ENCODE measurements at regions not wholly inside any gene's neighbourhood (a gene's known extent, or its start where the extent isn't known, plus 50 kb on each side); places are given as distances from the start of the nearest gene placed in this dataset.

DNA sequence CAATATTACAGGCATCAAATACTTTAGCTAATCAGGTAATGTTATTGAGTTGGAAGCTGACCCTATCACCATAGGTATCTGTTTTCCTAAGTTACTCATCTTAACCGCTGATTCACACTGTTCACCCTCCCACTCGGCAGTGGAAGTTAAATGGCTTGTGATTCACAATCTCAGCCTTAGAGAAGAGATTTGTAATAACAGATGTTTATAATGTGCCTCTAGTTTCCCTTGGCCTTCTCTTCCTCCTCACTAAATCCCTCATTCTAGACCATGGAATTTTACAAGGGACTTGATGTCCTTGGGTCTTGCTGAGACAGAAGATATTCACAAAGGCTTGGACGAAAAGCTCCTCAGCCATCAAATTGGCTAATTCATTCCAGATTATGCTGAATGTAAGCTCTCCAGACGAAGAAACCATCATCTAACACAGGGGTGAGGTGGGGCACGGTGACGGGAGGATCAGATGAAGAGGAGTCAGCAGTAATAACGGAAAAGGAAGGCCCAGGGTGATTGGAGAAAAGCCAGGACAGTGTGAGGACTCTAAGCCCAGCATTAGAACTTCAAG, 931.7 kb downstream of the MCTP2 start:
- no peaks in the 10 kb centered on the region for H3K79me2 ChIP-seq (ENCODE audit: control insufficient read depth, insufficient read depth, low read length)
- no peaks in the 10 kb centered on the region for H3K27me3 ChIP-seq (ENCODE audit: control insufficient read depth, insufficient read depth, low read length)
- no peak overlapping the region for H3K4me3 ChIP-seq (replicated peaks in 1 of 4; ENCODE audit: control extremely low read depth in 1 of 4, insufficient read depth in 1 of 4, low read depth in 3 of 4, low read length in 4 of 4)
- no peaks in the 10 kb centered on the region for H3K9me3 ChIP-seq (ENCODE audit: control insufficient read depth, insufficient read depth, low read depth, low read length)
- H3K4me2 ChIP-seq (ENCODE audit: extremely low read depth, insufficient read depth, low read length), result no peak overlapping the region
- peak overlapping the region; percentile 15 for H2AFZ ChIP-seq (ENCODE audit: low read length)
- DNase-seq (ENCODE audit: low read depth in 2 of 2), result peak; percentile 57 to 92
- TF ChIP-seq EZH2 (IDR thresholded peaks at IDR 0.05; ENCODE audit: low read length, missing control alignments), result no peak
- TF ChIP-seq, protein P1, sequence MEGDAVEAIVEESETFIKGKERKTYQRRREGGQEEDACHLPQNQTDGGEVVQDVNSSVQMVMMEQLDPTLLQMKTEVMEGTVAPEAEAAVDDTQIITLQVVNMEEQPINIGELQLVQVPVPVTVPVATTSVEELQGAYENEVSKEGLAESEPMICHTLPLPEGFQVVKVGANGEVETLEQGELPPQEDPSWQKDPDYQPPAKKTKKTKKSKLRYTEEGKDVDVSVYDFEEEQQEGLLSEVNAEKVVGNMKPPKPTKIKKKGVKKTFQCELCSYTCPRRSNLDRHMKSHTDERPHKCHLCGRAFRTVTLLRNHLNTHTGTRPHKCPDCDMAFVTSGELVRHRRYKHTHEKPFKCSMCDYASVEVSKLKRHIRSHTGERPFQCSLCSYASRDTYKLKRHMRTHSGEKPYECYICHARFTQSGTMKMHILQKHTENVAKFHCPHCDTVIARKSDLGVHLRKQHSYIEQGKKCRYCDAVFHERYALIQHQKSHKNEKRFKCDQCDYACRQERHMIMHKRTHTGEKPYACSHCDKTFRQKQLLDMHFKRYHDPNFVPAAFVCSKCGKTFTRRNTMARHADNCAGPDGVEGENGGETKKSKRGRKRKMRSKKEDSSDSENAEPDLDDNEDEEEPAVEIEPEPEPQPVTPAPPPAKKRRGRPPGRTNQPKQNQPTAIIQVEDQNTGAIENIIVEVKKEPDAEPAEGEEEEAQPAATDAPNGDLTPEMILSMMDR (conservative IDR thresholded peaks at IDR 0.05 in 1 of 2, IDR thresholded peaks at IDR 0.05 in 1 of 2; ENCODE audit: low read depth in 1 of 2, low read length in 2 of 2), result no peak
- no peaks in the 10 kb centered on the region for H4K20me1 ChIP-seq (ENCODE audit: control insufficient read depth, extremely low read depth, insufficient read depth, low read length)
- no peak overlapping the region for H3K27ac ChIP-seq (ENCODE audit: insufficient read depth, low read length)
- no peaks in the 10 kb centered on the region for H3K4me1 ChIP-seq (ENCODE audit: control insufficient read depth, extremely low read depth, insufficient read depth, low read length)
- H3K36me3 ChIP-seq (ENCODE audit: control insufficient read depth, insufficient read depth, low read length), result no peaks in the 10 kb centered on the region
- no peak overlapping the region for H3K9ac ChIP-seq (ENCODE audit: insufficient read depth, low read length)

DNA sequence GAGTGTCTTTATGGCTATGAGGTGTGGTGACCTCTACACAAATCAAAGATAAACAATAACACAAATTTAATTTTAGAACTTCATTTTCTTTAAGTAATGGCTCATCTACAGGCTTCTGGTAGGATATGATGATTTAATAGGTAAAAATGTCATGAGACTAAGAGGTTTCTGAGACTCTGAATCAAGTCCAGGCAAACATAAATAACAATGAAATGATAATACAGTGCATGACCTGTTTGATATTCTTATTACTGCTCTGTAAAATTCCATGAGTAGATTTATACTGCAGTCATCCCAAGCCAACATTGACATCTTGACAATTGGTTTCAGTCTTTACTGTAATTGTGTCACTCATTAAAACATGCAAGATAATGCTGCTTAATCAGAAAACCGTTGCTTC, 936.8 kb downstream of the MCTP2 start:
- no peak for DNase-seq (ENCODE audit: low read depth in 2 of 2)

GRCh38 chr15:95168951-95169431, 937.6 kb downstream of the MCTP2 start:
- Histone ChIP-seq H3K4me3 (replicated peaks in 1 of 4; ENCODE audit: control extremely low read depth in 1 of 4, insufficient read depth in 1 of 4, low read depth in 3 of 4, low read length in 4 of 4) (no peak overlapping the region), H3K27me3 (ENCODE audit: control insufficient read depth, insufficient read depth, low read length) (no peaks in the 10 kb centered on the region), H4K20me1 (ENCODE audit: control insufficient read depth, extremely low read depth, insufficient read depth, low read length) (no peaks in the 10 kb centered on the region), H3K27ac (ENCODE audit: insufficient read depth, low read length) (no peak overlapping the region), H3K36me3 (ENCODE audit: control insufficient read depth, insufficient read depth, low read length) (no peaks in the 10 kb centered on the region), H3K79me2 (ENCODE audit: control insufficient read depth, insufficient read depth, low read length) (no peaks in the 10 kb centered on the region), H3K9me3 (ENCODE audit: control insufficient read depth, insufficient read depth, low read depth, low read length) (no peaks in the 10 kb centered on the region), H3K9ac (ENCODE audit: insufficient read depth, low read length) (no peak overlapping the region), H3K4me1 (ENCODE audit: control insufficient read depth, extremely low read depth, insufficient read depth, low read length) (no peaks in the 10 kb centered on the region), H3K4me2 (ENCODE audit: extremely low read depth, insufficient read depth, low read length) (no peak overlapping the region), H2AFZ (ENCODE audit: low read length) (no peak overlapping the region)
- TF ChIP-seq EZH2 (IDR thresholded peaks at IDR 0.05; ENCODE audit: low read length, missing control alignments), result no peak
- TF ChIP-seq, protein P1 (conservative IDR thresholded peaks at IDR 0.05 in 1 of 2, IDR thresholded peaks at IDR 0.05 in 1 of 2; ENCODE audit: low read depth in 1 of 2, low read length in 2 of 2), result no peak
- DNase-seq (ENCODE audit: low read depth in 2 of 2), result no peak

More for the DNA sequence above, 936.8 kb downstream of the MCTP2 start:
- Histone ChIP-seq H3K36me3 (ENCODE audit: control insufficient read depth, insufficient read depth, low read length) (no peaks in the 10 kb centered on the region), H3K4me2 (ENCODE audit: extremely low read depth, insufficient read depth, low read length) (no peak overlapping the region), H3K9ac (ENCODE audit: insufficient read depth, low read length) (no peak overlapping the region), H3K4me1 (ENCODE audit: control insufficient read depth, extremely low read depth, insufficient read depth, low read length) (no peaks in the 10 kb centered on the region), H3K4me3 (replicated peaks in 1 of 4; ENCODE audit: control extremely low read depth in 1 of 4, insufficient read depth in 1 of 4, low read depth in 3 of 4, low read length in 4 of 4) (no peak overlapping the region), H3K27ac (ENCODE audit: insufficient read depth, low read length) (no peak overlapping the region), H2AFZ (ENCODE audit: low read length) (no peak overlapping the region), H4K20me1 (ENCODE audit: control insufficient read depth, extremely low read depth, insufficient read depth, low read length) (no peaks in the 10 kb centered on the region), H3K79me2 (ENCODE audit: control insufficient read depth, insufficient read depth, low read length) (no peaks in the 10 kb centered on the region), H3K9me3 (ENCODE audit: control insufficient read depth, insufficient read depth, low read depth, low read length) (no peaks in the 10 kb centered on the region), H3K27me3 (ENCODE audit: control insufficient read depth, insufficient read depth, low read length) (no peaks in the 10 kb centered on the region)
- TF ChIP-seq, protein P1 (conservative IDR thresholded peaks at IDR 0.05 in 1 of 2, IDR thresholded peaks at IDR 0.05 in 1 of 2; ENCODE audit: low read depth in 1 of 2, low read length in 2 of 2), result no peak
- TF ChIP-seq EZH2 (IDR thresholded peaks at IDR 0.05; ENCODE audit: low read length, missing control alignments), result no peak

Data from fibroblast of lung (primary cell).